ENCODE measurements at regions not wholly inside any gene's neighbourhood (a gene's known extent, or its start where the extent isn't known, plus 50 kb on each side); places are given as distances from the start of the nearest gene placed in this dataset.

- peak; percentile 24; the same call in 1 of the 2 replicates for TF ChIP-seq STAT5A (IDR thresholded peaks at IDR 0.05; ENCODE audit: borderline replicate concordance, low read length)
- no peak for TF ChIP-seq ZNF696 (CRISPR knock-in tag; conservative IDR thresholded peaks at IDR 0.05)
- TF ChIP-seq FUS (optimal IDR thresholded peaks at IDR 0.05; ENCODE audit: low read depth, low read length), result no peak
- peak; percentile 44; the same call in 1 of the 2 replicates for TF ChIP-seq CTBP1 (IDR thresholded peaks at IDR 0.05; ENCODE audit: borderline replicate concordance)
- no peak for TF ChIP-seq CHAMP1 (IDR thresholded peaks at IDR 0.05)
- no peak for TF ChIP-seq GTF3C2 (IDR thresholded peaks at IDR 0.05; ENCODE audit: borderline replicate concordance, extremely low read depth, insufficient read length)
- no peak for TF ChIP-seq SIN3A (IDR thresholded peaks at IDR 0.05; ENCODE audit: borderline replicate concordance in 2 of 2, control insufficient read depth in 1 of 2, low read depth in 2 of 2, low read length in 2 of 2)
- TF ChIP-seq NFE2L1 (tag; IDR thresholded peaks at IDR 0.05; ENCODE audit: borderline replicate concordance, low read depth), result no peak
- no peak for TF ChIP-seq MTA2 (IDR thresholded peaks at IDR 0.05; ENCODE audit: low read depth)
- peak; percentile 64; the same call in 1 of the 2 replicates for TF ChIP-seq SMARCA4 (IDR thresholded peaks at IDR 0.05)
- no peak for TF ChIP-seq TAF15 (IDR thresholded peaks at IDR 0.05; ENCODE audit: low read depth, low read length)
- TF ChIP-seq TEAD4 (IDR thresholded peaks at IDR 0.05; ENCODE audit: low read length), result peak; percentile 79; the same call in 1 of the 2 replicates
- no peak for TF ChIP-seq TEAD4 (CRISPR knock-in tag; IDR thresholded peaks at IDR 0.05; ENCODE audit: borderline replicate concordance)
- TF ChIP-seq SRSF9 (IDR thresholded peaks at IDR 0.05; ENCODE audit: borderline replicate concordance, low read depth, low read length), result no peak
- TF ChIP-seq ZNF347 (CRISPR knock-in tag; IDR thresholded peaks at IDR 0.05; ENCODE audit: low read depth), result no peak
- TF ChIP-seq ZFPM2 (CRISPR knock-in tag; IDR thresholded peaks at IDR 0.05), result no peak
- TF ChIP-seq RREB1 (CRISPR knock-in tag; IDR thresholded peaks at IDR 0.05), result no peak
These were observed 181.5 kb downstream of the EN1 start (continued) for GRCh38 chr2:118665784-118666529.

All from K562 (cell line).